ENCODE measurements at regions not wholly inside any gene's neighbourhood (a gene's known extent, or its start where the extent isn't known, plus 50 kb on each side); places are given as distances from the start of the nearest gene placed in this dataset.

- TF ChIP-seq CTCF (IDR thresholded peaks at IDR 0.05; ENCODE audit: low read depth, low read length), result no peak
- no peak overlapping the region for H3K4me3 ChIP-seq (ENCODE audit: low read depth, low read length)
Observed at GRCh38 chr11:27254744-27255446, 108.1 kb downstream of the CCDC34 start.

- TF ChIP-seq CTCF (IDR thresholded peaks at IDR 0.05; ENCODE audit: low read depth, low read length), result no peak
Observed at GRCh38 chr11:27253224-27253623, 109.8 kb downstream of the CCDC34 start.

GRCh38 chr11:27250867-27251665, 111.9 kb downstream of the CCDC34 start:
- TF ChIP-seq CTCF (IDR thresholded peaks at IDR 0.05; ENCODE audit: low read depth, low read length), result no peak
- no peak overlapping the region for H3K4me3 ChIP-seq (ENCODE audit: low read depth, low read length)

More at GRCh38 chr11:27253224-27253623, 109.8 kb downstream of the CCDC34 start:
- no peak overlapping the region for H3K4me3 ChIP-seq (ENCODE audit: low read depth, low read length)

GRCh38 chr11:27248576-27249509, 114.2 kb downstream of the CCDC34 start:
- no peak for TF ChIP-seq CTCF (IDR thresholded peaks at IDR 0.05; ENCODE audit: low read depth, low read length)
- no peak overlapping the region for H3K4me3 ChIP-seq (ENCODE audit: low read depth, low read length)

- TF ChIP-seq CTCF (IDR thresholded peaks at IDR 0.05; ENCODE audit: low read depth, low read length), result no peak
- no peak overlapping the region for H3K4me3 ChIP-seq (ENCODE audit: low read depth, low read length)
Observed at GRCh38 chr11:27247660-27248059, 115.4 kb downstream of the CCDC34 start.

- H3K4me3 ChIP-seq (ENCODE audit: low read depth, low read length), result no peak overlapping the region
- no peak for TF ChIP-seq CTCF (IDR thresholded peaks at IDR 0.05; ENCODE audit: low read depth, low read length)
Observed at GRCh38 chr11:27246925-27247324, 116.1 kb downstream of the CCDC34 start.

Measured in WI38 (cell line).